ENCODE measurements at regions not wholly inside any gene's neighbourhood (a gene's known extent, or its start where the extent isn't known, plus 50 kb on each side); places are given as distances from the start of the nearest gene placed in this dataset.
"Not testable (repeated sequence)": the region's sequence is repeated elsewhere in the genome, so short reads cannot be mapped to it uniquely, and the experiment has no call there.

- no peak for TF ChIP-seq CTCF (IDR thresholded peaks at IDR 0.05; ENCODE audit: low read depth, low read length, missing control alignments)
- Histone ChIP-seq H3K4me3 (ENCODE audit: low read depth, low read length) (no peak overlapping the region), H3K36me3 (replicated peaks) (no peaks in the 10 kb centered on the region), H3K27me3 (replicated peaks) (peaks cover 4% of the 10 kb centered on the region), H3K27ac (no peak overlapping the region)
- in situ Hi-C loops (cut with HindIII; ENCODE audit: low pct_ligation_motif_present, low sequenced_read_pairs): no loop called here
- DNase-seq: no peak
These were observed 177.7 kb upstream of the SULF2 start for GRCh38 chr20:47963022-47963421.

GRCh38 chr20:47962286-47962963 is 177.1 kb upstream of the SULF2 start:
- TF ChIP-seq CTCF (IDR thresholded peaks at IDR 0.05; ENCODE audit: low read depth, low read length, missing control alignments): no peak
- in situ Hi-C loops (cut with HindIII; ENCODE audit: low pct_ligation_motif_present, low sequenced_read_pairs): no loop called here

GRCh38 chr20:47960769-47961541 is 175.7 kb upstream of the SULF2 start:
- Histone ChIP-seq H3K4me3 (ENCODE audit: low read depth, low read length) (no peak overlapping the region), H3K36me3 (replicated peaks) (no peaks in the 10 kb centered on the region), H3K27ac (no peak overlapping the region), H3K27me3 (replicated peaks) (peaks cover 4% of the 10 kb centered on the region)
- TF ChIP-seq CTCF (IDR thresholded peaks at IDR 0.05; ENCODE audit: low read depth, low read length, missing control alignments): no peak
- DNase-seq: no peak
- in situ Hi-C loops (cut with HindIII; ENCODE audit: low pct_ligation_motif_present, low sequenced_read_pairs): no loop called here

More at GRCh38 chr20:47962286-47962963, 177.1 kb upstream of the SULF2 start:
- Histone ChIP-seq H3K27ac (no peak overlapping the region), H3K27me3 (replicated peaks) (peaks cover 4% of the 10 kb centered on the region), H3K36me3 (replicated peaks) (no peaks in the 10 kb centered on the region), H3K4me3 (ENCODE audit: low read depth, low read length) (no peak overlapping the region)
- no peak for DNase-seq

- in situ Hi-C loops (cut with HindIII; ENCODE audit: low pct_ligation_motif_present, low sequenced_read_pairs): no loop called here
- Histone ChIP-seq H3K27ac (no peak overlapping the region), H3K36me3 (replicated peaks) (no peaks in the 10 kb centered on the region), H3K27me3 (replicated peaks) (no peaks in the 10 kb centered on the region), H3K4me3 (ENCODE audit: low read depth, low read length) (no peak overlapping the region)
- DNase-seq: no peak
- TF ChIP-seq CTCF (IDR thresholded peaks at IDR 0.05; ENCODE audit: low read depth, low read length, missing control alignments): no peak
These were observed 175.0 kb upstream of the SULF2 start for GRCh38 chr20:47960277-47960676.

- H3K4me3 ChIP-seq (ENCODE audit: low read depth, low read length); DNase-seq; H3K27ac ChIP-seq; H3K27me3 ChIP-seq (replicated peaks); H3K36me3 ChIP-seq (replicated peaks); in situ Hi-C loops (cut with HindIII; ENCODE audit: low pct_ligation_motif_present, low sequenced_read_pairs): not testable (repeated sequence)
These were observed 172.9 kb upstream of the SULF2 start for GRCh38 chr20:47957989-47958801.

GRCh38 chr20:47957135-47957534 is 171.9 kb upstream of the SULF2 start:
- TF ChIP-seq CTCF (IDR thresholded peaks at IDR 0.05; ENCODE audit: low read depth, low read length, missing control alignments): no peak
- H3K27ac ChIP-seq: no peak overlapping the region
- no peaks in the 10 kb centered on the region for H3K36me3 ChIP-seq (replicated peaks)
- H3K27me3 ChIP-seq (replicated peaks): no peaks in the 10 kb centered on the region
- in situ Hi-C loops (cut with HindIII; ENCODE audit: low pct_ligation_motif_present, low sequenced_read_pairs): no loop called here
- no peak for DNase-seq
- H3K4me3 ChIP-seq (ENCODE audit: low read depth, low read length): no peak overlapping the region

Data from brain microvascular endothelial cell (primary cell).